OCI-LY7 (cell line): ENCODE measurements at regions not wholly inside any gene's neighbourhood (a gene's known extent, or its start where the extent isn't known, plus 50 kb on each side); places are given as distances from the start of the nearest gene placed in this dataset.

Experiments used
- EZH2phosphoT487 ChIP-seq: fragments of 200-600 bp; sonication (generic); IDR thresholded peaks from 2 replicates; pipeline ENCODE4 v1.6.1; 2018; ENCODE audit warnings: low read depth, borderline replicate concordance, mild to moderate bottlenecking, mixed run types, antibody characterized with exemption, low read length, moderate library complexity, mixed read lengths
- TF ChIP-seq, protein P1 (sequence below): fragments of 200-600 bp; sonication (generic); conservative IDR thresholded peaks from 2 replicates; pipeline ENCODE4 v1.5.1; 2014; ENCODE audit warnings: mild to moderate bottlenecking, antibody characterized with exemption, low read length, moderate library complexity, mixed read lengths

DNA sequence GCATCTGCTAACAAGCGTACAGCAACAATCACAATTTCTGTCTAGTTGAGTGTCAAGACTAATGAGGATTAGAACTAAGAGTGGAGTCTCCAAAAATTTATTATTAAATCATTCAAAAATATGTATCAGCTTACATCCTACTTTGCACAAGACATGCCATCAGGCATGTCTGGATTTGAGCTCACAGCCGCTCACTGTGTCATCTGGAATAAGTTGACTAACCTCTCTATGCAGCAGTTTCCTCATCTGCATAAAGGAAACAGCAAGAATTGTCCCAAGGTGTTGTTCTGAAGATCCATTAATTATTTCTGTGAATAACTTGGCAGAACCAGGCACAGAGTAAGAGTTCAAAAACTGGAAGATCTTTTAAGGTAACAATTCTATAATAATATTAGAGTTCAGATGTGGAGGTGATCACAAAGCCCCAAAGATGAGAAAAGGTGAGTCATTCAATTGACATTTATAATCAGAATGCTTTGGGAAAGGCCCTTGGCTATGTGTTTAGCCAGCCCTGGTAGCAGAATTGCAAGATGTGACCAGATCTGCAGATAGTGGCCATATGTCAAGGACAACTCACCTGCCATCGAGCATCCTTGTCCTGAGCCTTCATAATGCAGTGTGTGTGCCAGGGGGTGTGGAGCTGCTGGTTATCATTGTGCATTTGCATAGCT lies 264.0 kb downstream of the FOXA2 start:
- TF ChIP-seq, protein P1, sequence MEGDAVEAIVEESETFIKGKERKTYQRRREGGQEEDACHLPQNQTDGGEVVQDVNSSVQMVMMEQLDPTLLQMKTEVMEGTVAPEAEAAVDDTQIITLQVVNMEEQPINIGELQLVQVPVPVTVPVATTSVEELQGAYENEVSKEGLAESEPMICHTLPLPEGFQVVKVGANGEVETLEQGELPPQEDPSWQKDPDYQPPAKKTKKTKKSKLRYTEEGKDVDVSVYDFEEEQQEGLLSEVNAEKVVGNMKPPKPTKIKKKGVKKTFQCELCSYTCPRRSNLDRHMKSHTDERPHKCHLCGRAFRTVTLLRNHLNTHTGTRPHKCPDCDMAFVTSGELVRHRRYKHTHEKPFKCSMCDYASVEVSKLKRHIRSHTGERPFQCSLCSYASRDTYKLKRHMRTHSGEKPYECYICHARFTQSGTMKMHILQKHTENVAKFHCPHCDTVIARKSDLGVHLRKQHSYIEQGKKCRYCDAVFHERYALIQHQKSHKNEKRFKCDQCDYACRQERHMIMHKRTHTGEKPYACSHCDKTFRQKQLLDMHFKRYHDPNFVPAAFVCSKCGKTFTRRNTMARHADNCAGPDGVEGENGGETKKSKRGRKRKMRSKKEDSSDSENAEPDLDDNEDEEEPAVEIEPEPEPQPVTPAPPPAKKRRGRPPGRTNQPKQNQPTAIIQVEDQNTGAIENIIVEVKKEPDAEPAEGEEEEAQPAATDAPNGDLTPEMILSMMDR = no peak
- TF ChIP-seq EZH2phosphoT487 = no peak
